Endothelial cell (in vitro differentiated cells): ENCODE measurements at regions not wholly inside any gene's neighbourhood (a gene's known extent, or its start where the extent isn't known, plus 50 kb on each side); places are given as distances from the start of the nearest gene placed in this dataset.

Source experiments
- DNase-seq: peaks from one replicate; pipeline ENCODE4 v3.0.0; 2021; ENCODE audit warnings: low spot score
- H3K27ac Mint-ChIP-seq: one replicate; pipeline ENCODE4 v1.8.0; 2021; ENCODE audit warnings: mixed read lengths, inconsistent platforms; ENCODE audit not compliant: unreplicated experiment
- H3K27me3 Mint-ChIP-seq: one replicate; pipeline ENCODE4 v1.8.0; 2021; ENCODE audit warnings: mild to moderate bottlenecking, moderate library complexity, mixed read lengths, inconsistent platforms; ENCODE audit not compliant: unreplicated experiment
- H3K36me3 Mint-ChIP-seq: one replicate; pipeline ENCODE4 v1.8.0; 2021; ENCODE audit warnings: mild to moderate bottlenecking, low read depth, mixed read lengths, inconsistent platforms; ENCODE audit not compliant: unreplicated experiment
- H3K4me1 Mint-ChIP-seq: one replicate; pipeline ENCODE4 v1.8.0; 2021; ENCODE audit warnings: mild to moderate bottlenecking, mixed read lengths, inconsistent platforms; ENCODE audit not compliant: unreplicated experiment
- H3K4me3 Mint-ChIP-seq: one replicate; pipeline ENCODE4 v1.8.0; 2021; ENCODE audit warnings: mild to moderate bottlenecking, mixed read lengths, inconsistent platforms; ENCODE audit not compliant: unreplicated experiment
- H3K9me3 Mint-ChIP-seq: one replicate; pipeline ENCODE4 v1.8.0; 2021; ENCODE audit warnings: mixed read lengths, inconsistent platforms; ENCODE audit not compliant: unreplicated experiment
- TF ChIP-seq, protein P1 (sequence below): fragments of 200-600 bp; sonication (generic); IDR thresholded peaks from one replicate; pipeline ENCODE4 v1.5.0; 2021; ENCODE audit warnings: antibody characterized with exemption; ENCODE audit not compliant: unreplicated experiment

DNA sequence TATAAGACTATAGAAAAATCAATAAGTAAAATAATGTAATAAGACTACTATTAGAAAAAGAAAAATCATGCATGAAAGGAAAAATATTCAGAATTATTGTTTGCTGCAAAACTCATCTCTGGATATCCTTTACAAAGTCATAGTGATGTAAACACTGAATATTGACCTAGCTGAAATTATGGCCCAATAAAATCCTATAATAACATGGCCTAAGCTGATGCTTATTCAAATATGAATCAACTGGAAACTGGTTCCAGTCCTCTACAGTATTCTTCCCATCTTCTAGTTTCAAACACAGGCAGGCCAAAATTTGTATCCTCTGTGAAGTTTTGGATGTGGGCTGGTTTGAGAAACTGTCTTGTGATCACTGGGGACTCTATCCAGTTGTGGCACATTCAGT is 134.5 kb downstream of the CNTN3 start:
- TF ChIP-seq, protein P1, sequence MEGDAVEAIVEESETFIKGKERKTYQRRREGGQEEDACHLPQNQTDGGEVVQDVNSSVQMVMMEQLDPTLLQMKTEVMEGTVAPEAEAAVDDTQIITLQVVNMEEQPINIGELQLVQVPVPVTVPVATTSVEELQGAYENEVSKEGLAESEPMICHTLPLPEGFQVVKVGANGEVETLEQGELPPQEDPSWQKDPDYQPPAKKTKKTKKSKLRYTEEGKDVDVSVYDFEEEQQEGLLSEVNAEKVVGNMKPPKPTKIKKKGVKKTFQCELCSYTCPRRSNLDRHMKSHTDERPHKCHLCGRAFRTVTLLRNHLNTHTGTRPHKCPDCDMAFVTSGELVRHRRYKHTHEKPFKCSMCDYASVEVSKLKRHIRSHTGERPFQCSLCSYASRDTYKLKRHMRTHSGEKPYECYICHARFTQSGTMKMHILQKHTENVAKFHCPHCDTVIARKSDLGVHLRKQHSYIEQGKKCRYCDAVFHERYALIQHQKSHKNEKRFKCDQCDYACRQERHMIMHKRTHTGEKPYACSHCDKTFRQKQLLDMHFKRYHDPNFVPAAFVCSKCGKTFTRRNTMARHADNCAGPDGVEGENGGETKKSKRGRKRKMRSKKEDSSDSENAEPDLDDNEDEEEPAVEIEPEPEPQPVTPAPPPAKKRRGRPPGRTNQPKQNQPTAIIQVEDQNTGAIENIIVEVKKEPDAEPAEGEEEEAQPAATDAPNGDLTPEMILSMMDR, result no peak
- Mint-ChIP-seq H3K36me3 (no peaks in the 10 kb centered on the region), H3K27ac (no peak overlapping the region), H3K4me1 (peaks cover 5% of the 10 kb centered on the region), H3K9me3 (no peaks in the 10 kb centered on the region), H3K27me3 (no peaks in the 10 kb centered on the region), H3K4me3 (no peak overlapping the region)
- DNase-seq, result no peak

DNA sequence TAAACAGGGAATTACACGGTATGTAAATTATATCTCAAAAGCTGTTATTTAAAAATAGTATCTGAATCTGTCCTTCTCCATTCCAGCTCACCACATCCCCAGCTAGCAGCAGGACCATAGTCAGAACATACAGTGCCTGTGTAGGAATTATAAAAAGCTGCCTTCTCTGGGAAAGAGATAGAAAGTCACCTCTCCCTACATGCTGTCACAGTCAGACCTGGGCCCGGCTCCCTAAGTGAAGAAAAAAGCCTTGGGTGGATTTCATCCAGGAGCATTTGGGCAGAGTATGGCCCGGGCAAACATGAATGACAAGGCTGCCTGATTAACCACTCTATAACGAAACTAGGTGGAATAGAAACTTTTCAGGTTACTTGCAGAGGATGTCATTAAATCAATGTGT is 144.1 kb downstream of the CNTN3 start:
- no peaks in the 10 kb centered on the region for H3K36me3 Mint-ChIP-seq
- no peak overlapping the region for H3K4me3 Mint-ChIP-seq
- no peak for DNase-seq
- no peaks in the 10 kb centered on the region for H3K4me1 Mint-ChIP-seq
- TF ChIP-seq, protein P1, result no peak
- no peaks in the 10 kb centered on the region for H3K9me3 Mint-ChIP-seq
- no peaks in the 10 kb centered on the region for H3K27me3 Mint-ChIP-seq
- no peak overlapping the region for H3K27ac Mint-ChIP-seq

DNA sequence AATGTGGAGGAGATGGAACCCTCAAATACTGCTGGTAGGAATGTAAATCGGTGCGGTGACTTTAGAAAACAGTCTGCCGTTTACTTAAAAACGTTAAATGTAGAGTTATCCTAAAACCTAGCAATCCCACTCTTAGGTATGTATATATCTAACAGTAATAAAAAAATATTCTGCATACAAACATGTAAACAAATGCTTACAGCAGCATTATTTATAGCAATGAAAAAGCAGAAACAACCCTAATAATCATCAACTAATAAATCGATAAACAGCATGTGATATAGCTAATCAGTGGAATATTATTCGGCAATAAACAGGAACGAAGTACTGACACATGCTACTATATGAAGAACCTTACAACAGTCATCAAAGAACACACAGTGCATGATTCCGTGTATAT is 144.7 kb downstream of the CNTN3 start:
- Mint-ChIP-seq H3K9me3 (no peaks in the 10 kb centered on the region), H3K36me3 (no peaks in the 10 kb centered on the region), H3K27ac (no peak overlapping the region), H3K4me3 (no peak overlapping the region), H3K4me1 (no peaks in the 10 kb centered on the region), H3K27me3 (no peaks in the 10 kb centered on the region)
- TF ChIP-seq, protein P1, result no peak
- DNase-seq, result no peak

DNA sequence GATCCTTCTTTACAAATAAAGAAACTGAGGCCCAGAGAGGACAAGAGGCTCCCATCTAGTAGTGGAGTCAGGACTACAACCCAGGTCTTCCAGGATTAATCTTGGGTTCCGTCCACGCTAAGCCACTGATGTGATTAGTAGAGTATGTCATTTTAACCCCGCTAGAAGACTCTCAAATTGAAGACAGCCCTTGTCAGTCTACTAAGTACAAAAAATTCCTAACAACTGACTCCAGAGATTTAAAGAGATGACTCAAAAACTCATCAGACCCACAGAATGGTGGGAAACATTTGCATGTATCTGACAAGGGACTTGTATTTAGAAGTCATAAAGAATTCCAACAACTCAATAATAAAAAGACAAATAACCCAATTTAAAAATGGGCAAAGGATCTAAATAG is 145.3 kb downstream of the CNTN3 start:
- Mint-ChIP-seq H3K36me3 (no peaks in the 10 kb centered on the region), H3K9me3 (no peaks in the 10 kb centered on the region), H3K4me3 (no peak overlapping the region), H3K4me1 (no peaks in the 10 kb centered on the region), H3K27ac (no peak overlapping the region), H3K27me3 (no peaks in the 10 kb centered on the region)
- no peak for DNase-seq
- TF ChIP-seq, protein P1, result no peak

DNA sequence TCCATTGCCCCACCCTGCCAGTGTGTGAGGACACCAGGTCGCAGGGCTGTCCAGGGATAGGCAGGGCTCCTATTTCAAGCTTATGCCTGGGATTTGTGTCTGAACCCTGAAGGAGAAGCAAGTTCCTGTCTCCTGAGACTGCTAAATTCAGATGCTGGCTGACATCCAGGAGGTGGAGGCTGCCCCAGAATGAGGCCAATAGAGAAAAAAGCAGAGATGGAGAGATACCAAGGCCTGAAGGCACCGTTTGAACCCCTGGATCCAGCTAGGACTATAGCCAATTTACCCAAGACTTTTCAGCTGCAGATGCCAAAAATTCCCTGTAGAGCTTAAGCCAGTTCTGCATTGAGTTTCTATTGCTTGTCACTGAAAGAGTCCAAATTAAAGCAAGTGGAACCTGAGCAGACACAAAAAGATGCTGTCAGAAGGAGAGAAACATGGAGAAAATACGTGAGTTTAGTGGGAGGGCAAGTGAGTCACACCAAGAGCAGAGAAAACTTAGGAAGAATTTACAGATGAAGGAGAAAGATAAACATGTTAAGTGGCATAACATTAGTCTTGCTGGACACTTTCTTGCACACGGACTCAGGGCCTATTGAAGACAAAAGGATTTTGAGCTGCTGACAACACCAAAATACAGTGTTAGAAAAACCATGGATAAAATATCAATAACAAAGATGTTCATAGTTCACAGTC is 148.6 kb downstream of the CNTN3 start:
- Mint-ChIP-seq H3K9me3 (no peaks in the 10 kb centered on the region), H3K4me1 (peaks cover 6% of the 10 kb centered on the region), H3K36me3 (no peaks in the 10 kb centered on the region), H3K27me3 (peaks cover 1% of the 10 kb centered on the region), H3K4me3 (no peak overlapping the region), H3K27ac (no peak overlapping the region)
- TF ChIP-seq, protein P1, result no peak
- no peak for DNase-seq
